ENCODE measurements at regions not wholly inside any gene's neighbourhood (a gene's known extent, or its start where the extent isn't known, plus 50 kb on each side); places are given as distances from the start of the nearest gene placed in this dataset.
"Not testable (repeated sequence)": the region's sequence is repeated elsewhere in the genome, so short reads cannot be mapped to it uniquely, and the experiment has no call there.

DNA sequence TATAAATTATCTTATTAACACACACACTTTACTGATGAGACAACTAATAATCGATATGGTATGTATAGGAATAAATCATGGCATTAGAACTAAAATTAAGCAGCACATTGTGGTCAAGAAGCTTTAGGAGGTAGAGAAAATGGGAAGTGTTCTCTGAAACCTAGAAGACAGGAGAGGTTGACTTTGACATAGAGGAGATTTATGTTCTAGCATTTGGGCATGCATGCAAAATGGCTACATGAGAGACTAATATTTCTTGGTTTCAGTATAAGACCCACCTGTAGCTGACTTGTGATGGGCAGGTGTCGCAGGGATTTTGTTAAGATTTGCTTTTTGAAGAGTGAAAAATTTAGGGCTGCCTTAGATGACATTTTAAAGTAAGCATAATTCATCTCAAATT lies 209.7 kb upstream of the POU1F1 start:
- DNase-seq, result no peak

DNA sequence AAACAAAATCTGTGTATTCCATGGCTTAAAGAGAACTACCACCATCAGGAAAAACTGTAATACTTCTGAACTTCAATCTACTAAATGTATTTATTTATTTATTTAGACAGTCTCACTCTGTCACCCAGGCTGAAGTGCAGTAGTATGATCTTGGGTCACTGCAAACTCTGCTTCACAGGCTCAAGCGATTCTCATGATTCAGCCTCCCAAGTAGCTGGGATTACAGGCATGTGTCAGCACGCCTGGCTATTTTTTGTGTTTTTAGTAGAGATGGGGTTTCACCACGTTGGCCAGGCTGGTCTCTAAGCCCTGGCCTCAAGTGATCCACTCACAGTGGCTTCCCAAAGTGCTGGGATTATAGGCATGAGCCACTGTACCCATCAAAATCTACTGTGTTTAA lies 202.3 kb upstream of the POU1F1 start:
- DNase-seq, result no peak

DNA sequence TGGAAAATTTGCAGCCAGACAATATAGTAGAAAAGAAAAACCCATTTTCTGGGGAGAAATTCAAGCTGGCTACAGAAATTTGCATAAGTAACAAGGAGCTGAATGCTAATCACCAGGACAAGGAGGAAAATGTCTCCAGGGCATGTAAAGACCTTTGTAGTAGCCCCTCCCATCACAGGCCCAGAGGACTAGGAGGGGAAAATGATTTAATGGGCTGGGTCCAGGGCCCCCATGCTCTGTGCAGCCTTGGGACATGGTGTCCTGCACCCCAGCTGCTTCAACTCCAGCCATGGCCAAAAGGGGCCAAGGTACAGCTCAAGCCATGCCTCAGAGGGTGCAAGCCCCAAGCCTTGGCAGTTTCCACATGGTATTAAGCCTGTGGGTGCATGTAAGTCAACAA lies 197.6 kb upstream of the POU1F1 start:
- DNase-seq, result no peak

DNA sequence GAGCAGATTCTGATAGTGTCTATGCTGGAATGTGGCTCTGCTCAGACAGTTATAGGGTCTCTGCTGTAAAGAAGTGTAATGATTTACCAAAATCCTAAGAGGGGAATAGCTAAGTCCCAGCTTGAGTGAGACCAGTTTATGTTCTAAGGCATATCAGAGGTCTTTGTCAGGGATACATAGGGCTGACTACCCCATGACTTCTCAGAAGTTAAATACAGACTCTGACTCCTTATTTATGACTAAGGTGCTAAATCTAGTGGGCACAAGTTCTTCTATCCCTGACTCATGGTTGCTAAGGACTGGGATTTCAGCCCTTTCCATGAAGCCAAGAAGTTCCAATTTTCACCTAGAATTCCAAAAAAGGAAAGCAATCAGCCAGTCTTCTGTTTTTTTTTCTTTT lies 192.6 kb upstream of the POU1F1 start:
- DNase-seq, result no peak

DNA sequence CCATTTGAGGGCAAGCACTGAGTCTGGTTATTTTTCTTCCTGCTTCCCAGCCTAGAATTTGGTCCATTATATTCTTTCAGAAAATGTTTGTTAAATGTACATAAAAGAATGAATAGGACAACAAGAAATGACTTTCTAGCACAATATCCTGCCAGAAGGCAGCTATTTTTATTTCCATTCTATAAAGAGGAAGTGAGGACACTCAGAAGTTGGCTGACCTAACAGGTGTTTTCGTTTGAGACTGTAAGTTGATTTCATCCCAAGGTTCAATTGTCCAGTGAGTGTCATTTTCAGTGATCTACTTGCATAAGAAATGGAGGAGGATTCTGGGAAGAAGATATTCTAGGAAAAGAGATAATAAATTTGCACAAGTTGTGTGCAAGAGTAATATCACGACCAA lies 191.9 kb upstream of the POU1F1 start:
- no peak for DNase-seq

DNA sequence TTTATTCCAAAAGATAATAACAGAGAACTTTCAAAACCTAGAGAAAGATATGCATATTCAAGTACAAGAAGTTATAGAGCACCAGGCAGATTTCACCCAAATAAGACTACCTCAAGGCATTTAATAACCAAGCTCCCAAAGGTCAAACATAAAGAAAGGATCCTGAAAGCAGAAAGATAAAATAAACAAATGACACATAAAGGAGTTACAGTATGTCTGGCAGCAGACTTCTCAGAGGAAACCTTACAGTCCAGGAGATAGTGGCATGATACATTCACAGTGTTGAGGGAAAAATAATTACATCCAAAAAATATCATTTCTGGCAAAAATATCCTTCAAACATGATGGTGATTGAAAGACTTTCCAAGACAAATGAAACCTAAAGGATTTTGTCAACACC lies 185.8 kb upstream of the POU1F1 start:
- DNase-seq, result no peak

DNA sequence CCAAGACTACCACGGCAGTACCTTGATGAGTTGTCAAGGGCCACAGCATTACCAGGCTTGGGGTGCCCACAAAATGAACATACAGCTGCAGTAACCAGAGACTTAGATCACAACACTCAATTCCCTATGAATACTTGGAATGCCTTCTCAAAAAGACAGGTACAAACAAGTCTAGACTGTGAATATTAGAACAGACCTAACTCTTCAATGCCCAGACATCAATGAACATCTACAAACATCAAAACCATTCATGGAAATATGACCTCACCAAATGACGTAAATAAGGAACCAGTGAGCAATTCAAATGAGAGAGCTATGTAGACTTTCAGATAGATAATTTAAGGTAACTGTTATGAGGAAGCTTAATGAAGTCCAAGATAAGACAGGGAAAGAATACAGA lies 185.1 kb upstream of the POU1F1 start:
- no peak for DNase-seq

DNA sequence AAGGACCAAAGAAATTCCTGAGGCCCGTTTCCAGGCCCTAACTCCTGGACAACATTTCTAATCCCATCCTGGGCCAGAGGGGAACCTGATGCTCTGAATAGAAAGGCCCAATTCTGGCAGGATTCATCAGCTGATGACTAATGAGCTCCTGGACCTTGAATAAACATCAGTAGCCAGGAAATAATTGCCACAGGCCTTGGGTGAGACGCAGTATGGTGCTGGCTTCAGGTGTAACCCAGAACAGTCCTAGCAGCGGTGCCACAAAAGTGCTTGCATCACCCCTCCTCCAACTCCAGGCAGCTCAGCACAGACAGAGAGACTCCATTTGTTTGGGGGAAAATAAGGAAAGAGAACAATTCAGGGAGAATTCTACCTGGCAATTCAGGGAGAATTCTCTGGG lies 184.7 kb upstream of the POU1F1 start:
- DNase-seq, result no peak

DNA sequence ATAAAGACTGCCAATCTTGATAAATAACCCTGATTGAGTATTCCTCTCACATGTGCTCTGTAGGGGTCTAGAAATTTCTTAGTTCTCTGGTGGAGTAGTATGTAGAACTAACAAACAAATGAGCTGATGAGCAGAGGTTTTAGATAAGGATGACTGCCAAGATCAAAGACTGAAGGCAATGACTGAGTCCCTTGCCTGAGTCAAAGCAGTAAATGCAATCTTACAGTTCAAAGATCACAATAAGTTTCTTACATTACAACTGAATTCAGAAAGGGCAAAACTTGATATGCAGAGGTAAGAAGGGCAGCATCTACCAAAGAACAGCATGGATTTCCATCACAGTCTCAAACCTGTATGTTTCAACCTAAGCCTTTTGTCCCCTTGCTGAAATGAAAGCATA lies 172.2 kb upstream of the POU1F1 start:
- DNase-seq, result no peak

DNA sequence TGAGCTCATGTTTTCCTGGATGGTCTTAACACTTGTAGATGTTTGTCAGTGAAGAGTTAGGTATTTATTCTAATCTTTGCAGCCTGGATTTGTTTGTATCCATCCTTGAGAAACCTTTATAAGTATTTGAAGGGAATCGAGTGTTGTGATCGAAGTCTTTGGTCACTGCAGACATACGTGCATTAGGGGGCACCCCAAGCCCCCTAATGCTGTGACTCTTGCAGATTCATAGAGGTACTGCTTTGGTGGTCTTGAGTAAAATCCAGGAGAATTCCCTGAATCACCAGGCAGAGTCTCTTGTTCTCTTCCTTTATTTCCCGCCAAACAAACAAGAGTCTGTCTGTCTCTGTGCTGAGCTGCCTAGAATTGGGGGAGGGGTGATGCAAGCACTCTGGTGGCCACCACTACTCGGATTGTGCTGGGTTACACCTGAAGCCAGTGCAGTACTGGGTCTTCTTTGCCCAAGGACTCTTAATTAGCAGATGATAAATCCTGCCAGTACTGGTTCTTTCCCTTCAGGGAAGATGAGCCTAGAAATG lies 170.5 kb upstream of the POU1F1 start:
- DNase-seq, result no peak

DNA sequence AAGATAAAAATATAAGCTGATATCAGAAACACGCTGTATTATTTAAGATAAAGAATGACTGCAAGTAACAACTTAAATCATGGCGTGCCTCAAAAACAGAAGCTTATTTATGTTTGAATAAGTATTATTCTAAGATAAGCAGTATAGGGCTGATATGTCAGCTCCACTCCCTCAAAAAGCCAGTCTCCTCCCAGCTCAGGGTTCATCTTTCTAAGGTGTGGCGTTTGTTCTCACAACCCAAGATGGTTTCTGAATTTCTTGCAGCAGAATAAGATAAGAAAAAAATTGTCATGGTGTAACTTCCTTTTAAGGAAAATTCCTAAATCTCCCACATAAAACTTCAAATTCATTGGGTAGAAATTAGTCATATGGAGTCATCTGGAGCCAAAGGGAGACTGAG lies 166.1 kb upstream of the POU1F1 start:
- DNase-seq, result no peak

DNA sequence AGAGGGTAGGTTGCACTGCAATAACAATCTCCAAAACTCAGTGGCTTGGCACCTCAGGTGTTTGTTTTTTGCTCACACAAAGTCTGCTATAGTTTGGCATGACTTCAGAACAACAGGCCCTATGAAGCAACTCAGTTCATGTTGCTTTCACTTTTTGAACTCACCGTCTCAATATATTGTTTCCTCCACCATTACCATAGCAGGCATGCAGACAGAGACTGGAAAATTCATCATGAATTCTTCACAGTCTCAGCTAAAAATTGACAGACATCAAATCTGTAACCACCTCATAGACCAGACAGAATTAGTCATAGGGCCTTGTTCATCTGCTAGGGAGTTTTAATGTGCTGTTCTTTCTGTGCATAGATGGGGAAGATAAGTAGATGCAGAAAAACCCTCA lies 161.4 kb upstream of the POU1F1 start:
- DNase-seq, result no peak

DNA sequence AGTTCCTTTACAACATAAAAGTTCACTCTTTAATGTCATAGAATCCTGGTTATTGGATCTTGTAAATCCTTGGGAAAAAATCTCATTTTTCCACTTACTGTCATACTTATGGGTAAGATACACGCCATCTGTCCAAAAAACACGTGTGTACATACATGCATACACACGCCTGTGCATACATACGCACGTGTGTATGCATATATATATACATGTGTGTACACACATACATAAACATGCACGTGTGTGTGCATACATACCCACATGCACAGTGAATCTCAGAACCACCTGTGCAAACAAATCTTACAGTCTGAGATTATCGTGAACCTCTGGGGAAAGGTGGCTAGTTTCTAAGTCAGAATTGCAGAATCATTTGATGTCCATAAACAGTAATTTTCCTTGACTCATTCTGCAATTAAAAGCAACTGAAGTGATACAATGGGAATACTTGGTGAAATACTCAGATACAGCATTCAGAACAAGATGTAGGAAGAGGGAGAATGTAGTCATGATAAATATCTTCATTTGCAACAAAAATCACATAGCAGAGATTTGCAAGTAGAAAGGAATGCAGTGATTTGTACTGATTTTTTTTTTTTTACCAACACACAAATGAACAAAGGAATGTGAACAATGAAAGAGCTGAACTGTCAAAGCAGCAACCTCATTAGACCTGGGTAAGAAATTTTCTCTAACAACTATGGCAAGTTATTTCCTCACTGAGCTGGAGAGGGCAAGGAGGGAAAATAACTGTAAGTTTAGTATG lies 160.6 kb upstream of the POU1F1 start:
- no peak for DNase-seq

DNA sequence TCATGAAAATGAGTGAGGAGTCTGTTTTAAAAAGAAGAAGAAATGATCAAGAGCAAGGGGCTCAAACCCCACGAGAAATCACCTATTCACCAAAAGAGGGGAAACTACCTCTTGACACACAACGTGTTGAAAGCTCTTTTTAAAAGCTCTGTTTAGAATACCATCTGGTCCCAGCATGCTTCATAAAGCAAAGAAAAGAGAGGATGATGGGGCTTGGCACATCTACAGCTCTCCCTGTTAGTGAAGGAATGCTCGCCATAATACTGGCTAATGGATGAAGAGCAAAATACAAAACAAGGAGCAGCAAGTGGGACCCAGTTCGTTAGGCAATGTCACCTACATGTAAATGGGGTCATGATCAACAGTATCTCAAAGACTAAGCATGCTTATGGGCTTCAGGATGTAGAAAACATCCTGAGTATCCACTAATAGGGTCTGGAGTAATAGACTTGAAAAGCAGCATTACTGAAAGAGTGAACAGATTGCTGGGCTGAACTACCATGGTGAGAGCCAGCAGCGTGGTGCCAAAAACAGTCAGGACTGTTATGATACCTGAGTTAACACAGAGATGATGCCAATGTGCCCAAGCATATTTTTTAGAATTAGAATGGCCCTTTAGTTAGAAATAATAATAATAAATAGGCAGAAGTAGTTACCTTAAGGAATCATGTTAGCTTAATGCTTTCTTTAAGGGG lies 159.7 kb upstream of the POU1F1 start:
- no peak for DNase-seq

DNA sequence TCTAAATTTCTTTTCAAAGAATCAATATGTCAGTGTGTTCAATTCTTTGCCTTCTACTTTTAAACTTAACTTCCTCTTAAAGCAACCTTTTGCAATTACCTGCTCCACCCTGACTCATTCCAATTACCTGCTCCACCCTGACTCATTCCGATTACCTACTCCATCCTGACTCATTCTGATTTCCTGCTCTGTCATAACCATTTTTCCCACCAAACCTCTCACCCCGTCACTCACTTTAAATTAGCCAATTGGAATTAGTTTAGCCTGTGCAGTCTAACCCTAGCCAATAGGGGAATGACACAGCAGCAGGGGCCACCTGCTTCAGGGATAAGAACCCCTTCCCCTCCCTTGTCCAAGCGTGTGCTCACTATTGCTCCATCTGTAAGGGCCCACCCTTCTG lies 157.1 kb upstream of the POU1F1 start:
- not testable (repeated sequence) for DNase-seq

DNA sequence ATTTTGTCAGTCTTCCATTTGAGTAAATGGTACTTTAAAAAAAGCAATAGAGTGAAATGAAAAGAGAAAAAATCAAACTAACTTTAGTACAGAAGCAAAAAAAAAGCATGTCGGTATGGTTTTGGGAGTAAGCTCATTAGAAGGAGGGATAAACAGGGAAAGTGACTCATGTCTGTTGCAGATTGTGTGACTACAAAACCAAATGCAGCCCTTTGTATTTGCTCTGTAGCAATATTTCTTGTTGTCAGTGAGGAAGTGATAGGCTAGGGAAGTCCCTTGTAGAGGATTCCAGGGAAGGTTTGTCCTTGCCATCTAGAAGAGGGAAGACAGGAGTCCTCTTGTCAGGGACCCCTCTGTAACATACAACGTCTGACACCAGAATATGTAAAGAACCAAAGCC lies 150.5 kb upstream of the POU1F1 start:
- DNase-seq, result no peak

DNA sequence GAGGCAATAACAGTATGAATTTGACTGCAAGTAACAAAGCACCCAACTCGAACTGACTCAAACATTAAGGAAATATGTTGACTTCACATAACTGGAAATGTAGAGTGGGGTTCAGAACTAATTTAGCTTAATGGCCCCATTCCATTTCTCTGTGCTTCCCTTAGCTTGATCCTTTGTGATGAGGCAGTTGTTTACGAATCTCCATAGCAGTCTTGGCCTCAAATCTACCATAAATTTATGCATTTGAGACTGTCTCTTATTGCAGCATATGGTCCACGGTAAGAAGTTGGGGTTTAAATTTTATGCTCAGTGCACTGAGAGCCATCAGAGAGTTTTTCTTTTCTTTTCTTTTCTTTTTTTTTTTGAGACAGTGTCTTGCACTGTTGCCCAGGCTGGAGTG lies 148.7 kb upstream of the POU1F1 start:
- DNase-seq, result no peak

DNA sequence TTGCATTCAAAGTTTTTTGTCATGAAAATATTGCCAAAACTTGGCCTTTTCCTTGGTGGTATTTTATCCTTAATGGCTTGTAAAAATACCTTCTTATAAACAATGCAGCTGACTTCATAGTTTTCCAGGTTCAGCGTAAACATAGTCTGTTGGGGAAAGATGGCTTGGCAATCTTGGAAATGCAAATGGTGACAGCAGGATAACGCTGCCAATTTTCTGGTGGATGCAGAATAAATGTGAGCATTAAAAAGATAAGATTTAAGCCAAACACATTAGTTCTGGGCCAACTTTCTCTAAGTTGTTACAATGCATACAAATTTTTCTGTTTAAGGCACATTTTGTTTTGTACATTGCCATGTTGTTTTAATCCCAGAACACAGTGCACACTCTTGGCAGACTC lies 147.0 kb upstream of the POU1F1 start:
- DNase-seq, result no peak

DNA sequence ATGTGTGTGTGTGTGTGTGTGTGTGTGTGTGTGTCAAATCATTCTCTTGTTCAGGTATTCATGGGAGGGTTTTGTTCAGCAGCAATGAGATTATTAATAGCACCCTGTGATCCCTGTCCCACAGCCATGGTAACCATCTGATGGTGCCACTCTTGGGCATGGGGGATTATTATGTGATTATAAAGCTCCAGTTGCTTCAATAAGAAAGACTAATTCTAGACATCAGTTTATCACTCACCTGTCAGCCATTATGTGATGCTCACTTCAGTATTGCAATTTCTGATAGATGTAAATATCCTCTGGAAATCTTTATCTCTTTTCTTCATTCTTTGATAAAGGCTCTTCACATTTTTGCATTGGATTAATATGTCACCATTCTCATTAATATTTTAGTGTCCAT lies 145.9 kb upstream of the POU1F1 start:
- no peak for DNase-seq

DNA sequence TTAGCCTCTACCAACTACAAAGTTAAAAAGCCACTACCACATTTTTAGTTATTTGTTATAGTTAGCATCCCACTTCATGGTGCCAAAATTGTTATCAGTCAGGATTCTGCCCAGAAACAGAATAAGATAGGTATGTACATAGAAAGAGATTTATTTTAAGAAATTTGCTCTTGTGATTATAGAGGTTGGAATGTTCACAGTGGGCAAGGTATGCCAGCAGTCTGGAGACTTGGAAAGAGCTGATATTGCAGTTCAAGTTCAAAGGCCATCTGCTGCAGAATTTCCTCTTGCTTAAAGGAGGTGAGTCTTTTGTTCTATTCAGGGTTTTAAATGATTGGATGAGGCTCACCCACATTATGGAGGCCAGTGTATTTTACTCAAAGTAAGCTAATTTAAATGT lies 143.8 kb upstream of the POU1F1 start:
- DNase-seq, result no peak

DNA sequence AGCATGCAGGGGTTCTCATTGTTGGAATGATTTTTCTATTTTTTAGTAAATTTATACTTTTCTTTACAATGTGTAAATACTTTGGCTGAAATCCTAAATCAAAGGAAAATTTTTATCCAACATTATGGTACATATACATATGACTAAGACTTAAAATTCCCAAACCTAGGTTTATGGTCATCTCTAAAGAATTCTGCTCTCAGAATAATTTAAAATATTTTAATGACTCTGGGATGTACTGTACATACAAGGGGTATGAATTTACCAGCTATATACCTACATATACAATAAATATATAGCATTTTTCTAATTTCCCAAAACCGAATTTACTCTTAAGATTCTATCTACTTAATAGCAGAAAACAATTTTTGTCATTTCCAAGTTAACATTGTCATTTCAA lies 137.9 kb upstream of the POU1F1 start:
- no peak for DNase-seq

DNA sequence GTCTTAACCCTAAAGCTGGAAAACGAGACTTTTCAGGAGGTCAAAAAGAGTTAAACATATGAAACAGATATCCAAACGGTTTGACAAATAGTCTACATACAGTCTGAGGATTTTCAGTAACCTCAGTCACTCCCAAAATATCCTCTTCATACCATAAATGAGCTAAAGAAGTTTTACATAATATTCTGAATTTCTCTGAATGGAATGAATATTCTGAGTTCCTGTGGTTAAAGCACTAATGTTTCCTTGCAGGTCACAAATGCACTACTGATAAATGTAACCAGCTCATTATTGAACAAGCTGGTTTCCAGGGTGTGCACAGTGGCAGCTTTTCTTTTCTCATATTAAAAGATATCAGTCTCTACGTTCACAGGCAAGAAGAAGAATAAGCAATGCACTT lies 137.4 kb upstream of the POU1F1 start:
- no peak for DNase-seq

DNA sequence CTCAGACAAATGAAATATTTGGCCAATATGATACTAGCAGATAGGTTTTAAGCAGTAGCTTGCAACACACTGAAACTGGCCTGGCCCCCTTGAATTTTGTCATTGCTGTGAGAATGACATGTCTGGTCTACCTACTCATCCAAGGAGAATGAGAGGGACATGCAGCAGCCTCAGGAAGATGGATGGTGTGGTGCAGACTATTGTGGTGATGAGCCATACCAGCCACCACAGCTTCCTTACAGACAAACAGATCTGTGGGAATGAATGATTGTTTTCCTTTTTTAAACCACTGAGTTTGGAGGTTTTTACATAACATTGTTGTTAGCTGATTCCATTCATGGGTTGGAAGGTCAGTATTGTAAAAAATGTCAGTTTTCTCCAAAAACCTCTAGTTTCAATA lies 133.7 kb upstream of the POU1F1 start:
- no peak for DNase-seq

DNA sequence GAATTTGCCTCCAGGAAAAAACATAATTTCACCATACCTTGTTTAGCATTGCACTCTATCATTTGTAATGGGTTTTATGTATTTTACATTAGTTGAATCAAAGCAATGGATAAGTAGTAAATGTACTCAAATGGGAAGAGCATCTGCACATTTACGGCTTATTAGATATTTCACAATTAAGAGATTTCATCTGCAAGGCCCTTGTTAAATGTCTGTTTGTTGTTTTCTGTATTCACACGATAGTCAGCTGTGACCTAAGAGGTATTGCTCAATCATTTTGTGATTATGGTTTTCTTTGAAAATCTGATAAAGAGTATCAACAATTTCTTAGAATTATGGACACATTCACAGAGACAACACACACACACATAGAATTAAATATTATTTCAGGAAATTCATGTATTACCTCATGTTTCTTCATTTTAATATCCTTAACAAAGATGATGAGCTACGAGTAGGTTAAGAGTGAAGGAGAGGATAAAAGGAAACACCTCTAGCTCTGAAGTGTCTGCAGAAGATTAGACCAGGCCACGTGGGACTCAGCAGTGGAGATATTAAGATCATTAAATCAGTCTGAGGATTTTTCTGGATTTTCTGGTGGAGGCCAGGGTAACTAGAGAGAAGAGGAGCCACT lies 121.9 kb upstream of the POU1F1 start:
- no peak for DNase-seq
